NCI-H2107 treated with DMSO at 0.1 percent for 48 hours (cell line): ENCODE measurements at regions not wholly inside any gene's neighbourhood (a gene's known extent, or its start where the extent isn't known, plus 50 kb on each side); places are given as distances from the start of the nearest gene placed in this dataset.

Experiments
- DNase-seq: peaks from one replicate; lab custom pipeline; 2025; ENCODE audit not compliant: unreplicated experiment; lab: John Stamatoyannopoulos, UW

DNA sequence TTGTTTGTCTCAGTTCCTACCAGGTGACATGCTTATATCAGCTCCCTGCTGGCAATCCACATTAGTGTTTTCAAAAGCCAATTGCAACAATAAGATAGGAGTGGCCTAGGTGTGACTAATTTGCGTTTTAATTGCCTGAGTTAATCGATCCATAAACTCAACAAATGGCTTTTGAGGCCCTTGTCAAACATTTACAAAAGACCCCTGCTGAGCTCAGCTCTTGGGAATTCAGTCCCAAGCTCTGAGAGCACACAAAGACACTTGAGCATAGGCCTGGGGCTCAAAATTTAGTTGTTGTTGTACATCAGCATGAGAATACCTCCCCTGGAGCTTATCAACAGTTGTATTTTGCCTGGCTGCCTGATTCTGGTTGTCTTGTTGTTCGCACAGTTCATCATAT is 1134.4 kb upstream of the TSPY4 start:
- DNase-seq, result no peak

DNA sequence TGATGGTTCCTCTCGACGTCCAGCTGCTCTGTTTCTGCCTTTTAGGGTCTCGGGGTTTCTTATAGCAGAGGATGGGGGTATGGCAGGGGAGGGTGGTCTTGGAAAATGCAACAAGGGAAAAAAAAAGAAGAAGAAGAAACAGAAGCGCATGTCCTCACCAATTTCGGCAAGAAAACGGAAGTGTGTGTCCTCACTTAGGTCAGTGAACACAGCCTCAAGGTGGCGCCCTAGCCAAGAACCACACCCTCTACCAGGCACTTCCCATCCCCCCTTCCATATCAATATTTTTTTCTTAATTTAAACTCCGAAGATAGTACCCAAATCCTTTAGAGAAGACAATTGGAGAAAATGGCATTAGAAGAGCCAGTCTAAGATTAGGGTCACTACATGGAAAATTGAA is 1096.1 kb upstream of the TSPY4 start:
- DNase-seq, result no peak

DNA sequence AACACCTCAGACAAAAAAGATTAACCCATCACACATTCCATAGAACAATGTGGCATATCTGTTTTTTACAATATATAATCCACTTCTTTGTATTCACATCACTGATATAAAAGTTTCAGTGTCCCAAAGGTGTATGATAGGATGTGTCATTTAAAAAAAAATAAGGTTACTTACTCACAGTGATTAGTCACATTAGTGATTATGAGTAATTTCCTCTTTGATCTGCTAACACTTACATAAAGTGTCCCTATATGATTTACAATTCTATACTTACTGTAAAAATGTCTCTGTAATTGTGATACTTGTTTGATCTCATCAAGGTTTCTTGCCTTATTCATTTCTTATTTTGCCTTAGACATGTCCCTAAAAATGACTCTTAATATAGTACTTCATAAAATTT is 1063.5 kb upstream of the TSPY4 start:
- DNase-seq, result no peak

DNA sequence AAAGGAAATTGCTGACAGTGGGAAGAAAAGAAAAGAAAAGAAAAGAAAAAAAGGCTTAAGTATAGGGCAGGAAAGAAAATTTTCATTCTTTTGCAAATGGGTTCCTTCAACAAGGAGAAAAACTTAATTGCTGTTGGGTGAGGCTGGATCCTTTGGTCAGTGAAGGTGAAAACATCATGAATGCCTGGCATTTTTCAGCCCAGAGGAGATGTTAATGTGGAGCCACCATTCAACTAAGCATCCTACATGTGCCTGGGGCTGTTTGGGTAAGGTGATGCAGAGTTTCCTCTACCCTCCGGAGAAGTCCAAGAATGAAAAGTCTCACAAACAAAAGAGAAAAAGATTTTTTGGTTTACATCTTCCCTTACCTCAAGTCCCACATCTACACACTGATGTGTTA is 1032.2 kb upstream of the TSPY4 start:
- no peak for DNase-seq

DNA sequence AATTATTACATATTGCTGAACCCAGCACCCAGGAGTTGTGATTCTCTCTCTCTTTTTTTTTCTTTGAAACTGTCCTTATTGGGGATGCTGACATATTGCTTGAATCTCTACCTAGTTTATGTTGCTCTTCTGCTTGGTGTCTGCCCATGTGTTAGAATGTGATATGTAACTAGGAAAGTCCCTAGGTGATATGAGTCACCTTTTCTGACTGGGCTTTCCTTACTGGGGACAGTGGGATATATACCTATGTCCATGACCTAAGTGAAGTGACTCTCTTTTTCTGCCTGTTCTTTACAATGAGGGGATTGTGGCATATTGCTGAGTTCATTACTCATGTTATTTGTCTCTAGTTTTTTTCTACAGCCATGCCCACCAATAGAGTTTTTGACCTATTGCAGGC is 1013.2 kb upstream of the TSPY4 start:
- no peak for DNase-seq

DNA sequence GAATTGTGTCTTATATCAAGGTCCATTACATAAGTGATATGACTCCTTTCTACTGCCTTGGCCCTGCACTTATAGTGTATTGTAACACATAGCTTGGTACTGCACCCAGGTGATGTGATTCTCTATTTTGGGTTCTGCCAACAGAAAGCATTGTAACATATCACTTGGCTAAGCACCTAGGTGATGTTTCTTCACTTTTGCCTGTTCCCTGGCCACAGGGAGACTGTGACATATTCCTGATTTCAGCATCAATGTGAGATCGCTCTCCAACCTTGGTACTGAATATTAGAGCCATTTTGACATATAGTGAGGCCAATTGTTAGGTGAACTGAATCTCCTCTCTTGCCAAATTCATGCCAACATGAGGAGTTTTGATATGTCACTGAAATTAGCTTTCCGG is 1010.3 kb upstream of the TSPY4 start:
- no peak for DNase-seq

DNA sequence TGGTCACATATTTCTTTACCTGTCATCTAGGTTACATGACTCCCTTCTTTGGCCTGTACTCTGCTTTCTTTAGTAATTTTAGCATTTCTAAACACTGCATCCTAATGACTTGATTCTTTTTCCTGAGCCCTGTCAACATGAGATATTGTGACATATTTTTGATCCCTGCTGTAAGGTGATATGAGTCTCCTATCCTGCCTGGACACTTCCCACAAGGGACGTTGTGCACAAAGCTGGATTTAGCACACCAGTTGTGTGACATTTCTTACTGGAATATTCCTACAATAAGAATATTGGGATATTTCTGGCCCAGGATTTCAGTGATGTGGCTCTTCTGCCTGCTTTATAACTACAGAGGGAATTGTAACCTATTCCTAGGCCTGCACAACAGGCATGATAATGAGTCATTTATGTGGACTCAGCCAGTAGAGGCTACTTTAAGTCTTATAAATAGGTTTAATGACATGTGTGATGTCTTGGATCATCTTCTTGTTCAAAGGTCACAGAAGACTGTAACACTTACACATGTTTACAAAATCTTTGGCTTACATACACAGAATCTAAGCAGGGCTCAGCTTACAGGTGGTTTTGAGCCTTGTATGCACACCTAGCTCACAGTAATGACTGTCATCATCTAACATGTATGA is 1009.4 kb upstream of the TSPY4 start:
- no peak for DNase-seq

DNA sequence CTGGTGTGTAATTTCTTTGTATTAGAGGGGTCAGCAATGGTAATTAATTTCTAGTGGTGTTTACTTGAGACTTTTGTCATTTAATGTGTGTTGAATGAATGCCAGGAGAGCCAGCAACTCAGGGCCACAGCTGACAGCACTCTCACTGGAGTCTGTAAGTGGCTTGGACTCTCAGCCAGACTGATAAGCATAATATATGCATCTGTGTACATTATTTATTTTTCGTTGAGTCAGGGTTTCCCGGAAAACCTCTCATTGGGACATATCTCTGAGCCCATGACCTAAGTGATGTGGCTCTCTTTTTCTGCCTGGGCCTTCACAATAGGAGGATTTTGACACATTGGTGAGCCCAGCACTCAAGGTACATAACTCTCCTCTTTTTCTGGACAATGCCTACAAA is 1007.8 kb upstream of the TSPY4 start:
- DNase-seq, result no peak

DNA sequence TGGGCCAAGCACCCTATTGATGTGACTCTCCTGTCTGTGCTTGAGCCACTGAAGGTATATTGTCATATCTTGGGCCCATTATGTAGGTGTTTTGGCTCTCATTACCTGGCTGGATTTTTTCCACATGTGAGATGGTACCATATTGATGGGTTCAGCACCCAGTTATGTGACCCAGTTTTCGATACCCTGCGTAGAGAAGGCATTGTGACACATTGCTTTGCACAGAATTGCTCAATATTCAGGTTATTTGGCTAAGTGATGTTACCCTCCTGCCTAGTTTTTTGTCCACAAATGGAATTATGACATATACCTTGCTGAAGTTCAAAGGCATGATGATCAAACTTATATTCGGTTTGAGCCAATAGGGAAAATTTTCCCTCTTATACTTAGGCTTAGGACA is 1007.3 kb upstream of the TSPY4 start:
- DNase-seq, result no peak

DNA sequence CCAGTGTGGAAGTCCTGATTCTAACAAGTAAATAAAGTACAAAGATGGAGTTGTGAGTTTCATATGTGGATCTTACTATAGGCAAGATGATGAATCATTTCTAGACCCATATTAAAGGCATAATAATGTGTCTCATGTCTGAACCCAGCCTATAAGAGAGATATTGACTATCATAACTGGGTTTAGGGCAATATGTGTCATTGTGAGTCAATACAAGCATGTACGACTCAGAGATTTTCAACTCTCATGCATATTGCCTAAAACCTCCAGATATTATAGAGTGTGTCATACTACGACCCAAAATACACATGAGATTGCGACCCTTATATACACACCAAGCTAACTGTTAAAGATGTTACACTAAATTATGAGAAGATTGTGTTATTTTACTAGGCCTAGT is 1003.9 kb upstream of the TSPY4 start:
- no peak for DNase-seq

DNA sequence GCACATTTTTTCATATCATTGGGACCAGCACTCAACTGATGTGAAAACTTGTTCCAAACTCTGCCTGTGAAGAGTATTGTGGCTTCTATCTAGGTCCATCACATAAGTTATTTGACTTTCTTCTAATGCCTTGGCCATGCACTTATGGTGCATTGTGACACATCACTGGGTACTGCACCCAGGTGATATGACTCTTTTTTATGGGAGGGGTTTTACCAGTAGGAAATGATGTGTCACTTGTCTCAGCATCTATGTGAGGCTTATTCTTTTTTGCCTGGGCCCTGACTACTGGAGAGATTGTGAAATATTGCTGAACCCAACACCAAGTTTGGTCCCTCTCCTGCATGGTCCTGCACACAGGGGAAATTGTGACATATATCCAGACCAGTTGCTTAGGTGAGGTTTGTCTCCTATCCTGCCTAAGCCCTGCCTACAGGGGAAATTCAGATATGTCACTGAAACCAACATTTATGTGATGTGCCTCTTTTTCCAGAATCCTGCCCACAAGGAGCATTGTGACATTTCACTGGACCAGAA is 1001.9 kb upstream of the TSPY4 start:
- DNase-seq, result no peak

DNA sequence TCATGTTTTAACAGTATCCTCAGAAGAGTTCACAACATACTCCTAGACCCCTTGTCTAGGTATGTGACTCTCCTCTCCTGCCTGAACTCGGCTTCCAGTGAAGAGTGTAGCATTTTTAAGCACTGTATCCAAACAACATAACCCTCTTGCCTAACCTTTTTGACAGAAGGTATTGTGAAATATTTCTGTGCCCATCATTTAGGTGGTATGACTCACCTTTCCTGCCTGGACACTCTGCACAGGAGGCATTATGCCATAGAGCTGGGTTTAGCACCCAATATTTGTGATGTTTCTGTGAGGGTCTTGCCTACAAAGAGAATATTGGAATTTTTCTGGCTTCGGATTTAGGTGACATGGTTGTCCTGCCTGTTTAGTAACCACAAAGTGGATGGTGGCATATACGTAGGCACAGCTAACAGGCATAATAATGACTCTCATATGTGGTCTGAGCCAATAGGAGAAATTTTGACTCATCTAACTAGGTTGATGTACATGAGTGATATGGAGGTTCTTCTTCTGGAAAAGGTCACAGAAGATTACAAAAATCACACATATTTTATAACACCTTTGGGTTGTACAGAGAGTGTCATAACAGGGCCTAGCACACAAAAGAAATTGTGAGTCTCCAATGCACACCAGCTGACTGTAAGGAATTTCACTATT is 1001.0 kb upstream of the TSPY4 start:
- no peak for DNase-seq

DNA sequence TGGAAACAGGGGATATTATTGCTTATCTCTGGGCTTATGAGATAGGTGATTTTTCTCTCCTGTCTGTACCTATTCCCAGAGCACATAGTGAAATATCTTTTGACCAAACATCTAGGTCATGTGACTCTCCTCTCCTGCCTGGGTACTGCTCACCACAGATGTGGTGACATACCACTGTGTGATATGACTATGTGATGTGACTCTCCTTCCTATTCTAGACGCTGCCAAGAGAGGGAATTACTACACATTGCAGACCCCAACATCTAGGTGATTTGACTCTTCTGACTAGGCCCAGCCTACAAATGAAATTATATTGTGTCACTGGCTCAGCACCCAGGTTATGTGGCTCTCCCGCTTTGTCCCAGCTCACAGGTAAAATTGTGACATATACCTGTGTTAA is 996.3 kb upstream of the TSPY4 start:
- DNase-seq, result no peak

DNA sequence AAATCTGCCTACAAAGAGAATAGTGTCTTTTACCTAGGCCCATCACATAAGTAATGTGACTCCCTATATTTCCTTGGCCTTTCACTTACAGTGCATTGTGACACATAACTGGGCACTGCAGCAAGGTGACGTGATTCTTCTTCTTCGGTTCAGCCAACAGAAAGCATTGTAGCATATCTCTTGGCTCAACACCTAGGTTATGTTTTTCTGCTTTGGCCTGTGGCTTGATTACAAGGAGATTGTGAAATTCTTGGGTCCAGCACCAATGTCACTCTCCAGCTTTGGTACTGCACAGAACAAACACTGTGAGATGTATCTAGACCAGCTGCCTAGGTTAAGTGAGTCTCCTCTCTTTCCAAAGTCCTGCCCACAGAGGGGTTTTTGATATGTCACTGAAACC is 995.1 kb upstream of the TSPY4 start:
- DNase-seq, result no peak

DNA sequence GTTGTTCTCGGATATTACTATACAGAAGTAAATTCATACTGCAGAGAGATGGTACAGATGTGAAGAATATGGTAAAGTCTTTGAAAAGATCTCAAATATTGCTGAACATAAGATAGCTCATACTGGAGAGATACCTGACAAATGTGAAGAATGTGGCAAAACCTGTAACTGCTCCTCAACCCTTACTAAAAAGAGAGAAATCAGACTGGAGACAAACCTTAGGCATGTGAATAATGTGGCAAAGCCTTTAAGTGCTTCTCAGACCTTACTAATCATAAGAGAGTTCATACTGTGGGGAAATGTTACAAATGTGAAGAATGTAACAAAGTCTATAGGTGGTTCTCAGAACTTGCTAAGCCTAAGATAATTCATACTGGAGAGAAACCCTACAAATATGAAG is 986.0 kb upstream of the TSPY4 start:
- no peak for DNase-seq

DNA sequence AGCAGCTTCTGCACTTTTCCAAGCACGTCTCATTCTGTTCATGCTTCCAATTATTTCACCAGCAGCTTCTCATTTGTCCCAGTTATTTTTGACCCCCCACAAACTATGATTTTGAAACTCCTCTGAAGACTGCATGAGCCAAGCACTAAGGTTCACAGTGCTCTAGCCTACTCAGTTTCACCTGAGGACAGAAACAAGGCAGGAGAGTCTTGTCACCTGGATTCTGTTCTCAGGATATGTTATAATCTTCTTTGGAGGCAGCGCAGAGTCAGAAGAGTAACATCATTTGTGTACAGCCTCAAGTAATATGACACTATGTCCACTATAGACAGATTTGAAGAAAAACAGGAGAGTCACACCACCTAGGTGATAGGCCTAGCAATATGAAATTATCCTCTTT is 985.1 kb upstream of the TSPY4 start:
- no peak for DNase-seq

DNA sequence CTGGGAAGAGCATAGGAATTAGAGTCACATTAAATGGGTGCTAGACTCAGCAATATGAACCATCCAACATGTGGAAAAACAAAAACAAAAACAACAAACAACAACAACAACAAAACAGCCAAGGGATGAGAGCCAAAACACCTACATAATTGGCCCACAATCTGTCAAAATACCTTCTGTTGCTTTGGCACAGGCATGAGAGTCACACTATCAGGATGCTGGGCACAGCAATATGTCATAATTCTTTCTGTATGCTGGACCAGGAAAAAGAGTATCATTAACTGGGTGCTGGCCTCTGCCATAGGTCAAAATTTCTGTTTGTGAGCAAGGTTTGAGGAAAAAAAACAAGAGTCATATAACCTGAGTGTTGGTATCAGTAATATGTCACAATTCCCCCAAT is 979.1 kb upstream of the TSPY4 start:
- DNase-seq, result no peak

DNA sequence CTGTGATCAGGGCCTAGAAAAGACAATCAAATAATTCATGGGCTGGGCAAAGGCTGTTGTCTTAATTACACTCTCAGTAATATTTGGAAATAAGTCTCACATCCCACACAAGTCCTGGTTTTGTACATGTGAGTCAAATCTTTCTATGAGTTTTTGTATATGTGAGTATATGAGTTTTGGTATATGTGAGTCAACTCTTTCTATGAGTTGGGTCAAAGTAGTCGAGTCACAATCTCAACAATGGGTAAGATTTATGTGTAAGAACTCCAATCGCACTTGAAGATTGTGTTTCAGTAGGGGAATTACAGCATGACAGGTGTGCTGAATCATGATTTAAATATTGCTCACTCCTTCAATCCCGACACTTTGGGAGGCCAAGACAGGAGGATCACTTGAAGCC is 975.5 kb upstream of the TSPY4 start:
- no peak for DNase-seq

DNA sequence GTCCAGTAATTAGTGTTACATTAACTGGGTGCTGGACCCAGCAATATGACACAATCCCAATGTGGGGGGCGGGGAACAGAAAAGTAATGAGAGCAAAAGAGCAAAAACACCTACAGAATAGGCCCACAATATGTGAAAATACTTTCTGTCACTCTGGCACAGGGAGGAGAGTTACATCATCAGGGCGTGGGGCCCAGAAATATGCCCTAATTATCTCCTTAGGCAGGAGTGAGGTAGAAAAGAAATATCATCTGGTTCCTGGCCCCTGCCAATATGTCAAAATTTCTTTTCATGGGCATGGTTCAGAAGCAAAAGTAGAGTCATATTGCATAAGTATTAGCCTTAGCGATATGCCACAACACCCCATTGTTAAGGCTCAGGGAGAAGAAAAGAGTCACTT is 959.8 kb upstream of the TSPY4 start:
- DNase-seq, result no peak

DNA sequence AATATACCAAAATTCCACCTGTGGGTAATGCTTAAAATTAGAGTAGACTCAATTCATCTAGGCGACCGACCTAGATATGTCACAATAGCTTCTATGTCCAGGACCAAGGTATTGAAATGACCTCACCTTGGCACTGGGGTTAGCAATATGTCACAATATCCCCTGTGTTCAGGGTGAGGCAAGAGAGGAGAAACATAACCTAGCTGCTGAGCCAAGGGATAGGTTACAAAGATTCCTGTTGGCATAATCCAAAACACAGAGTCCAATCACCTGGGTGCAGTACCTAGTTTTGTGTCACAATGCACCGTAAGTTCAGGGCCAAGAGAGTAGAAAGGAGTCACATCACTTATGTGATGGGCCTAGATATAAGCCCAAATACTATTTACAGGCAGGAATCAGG is 957.5 kb upstream of the TSPY4 start:
- DNase-seq, result no peak

DNA sequence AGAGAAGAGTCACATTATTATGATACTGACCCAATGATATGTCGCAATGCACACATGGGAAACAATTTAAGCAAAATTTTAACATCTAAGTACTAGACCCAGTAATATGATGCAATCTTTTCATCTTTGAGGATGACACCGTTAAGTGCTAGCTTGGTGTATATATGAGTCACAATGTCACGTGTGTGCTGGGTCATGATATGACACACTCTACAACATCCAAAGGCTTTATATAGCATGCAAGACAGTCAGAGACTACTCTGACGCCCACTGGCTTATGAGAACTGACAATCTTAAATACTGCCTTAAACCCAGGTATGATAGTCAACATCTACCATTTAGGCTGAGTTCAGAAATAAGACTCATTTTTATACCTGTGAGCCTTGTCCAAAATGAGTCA is 955.8 kb upstream of the TSPY4 start:
- DNase-seq, result no peak

DNA sequence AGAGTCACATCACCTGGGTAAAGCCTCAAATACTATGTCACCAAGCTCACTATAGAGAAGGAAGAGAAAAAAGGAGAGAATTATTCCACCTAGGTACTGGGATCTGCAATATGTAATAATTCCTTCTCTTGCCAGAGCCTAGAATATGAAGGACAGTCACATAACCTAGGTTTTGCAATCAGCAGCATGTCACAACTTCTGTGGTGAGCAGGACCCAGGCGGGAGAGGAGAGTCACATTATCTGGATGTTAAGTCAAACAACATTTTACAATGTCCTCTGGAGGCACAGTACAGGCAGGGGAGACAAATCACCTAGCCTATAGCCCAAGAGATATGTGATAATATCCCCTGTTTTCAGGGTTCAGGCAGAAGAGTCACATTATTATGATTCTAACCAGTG is 951.2 kb upstream of the TSPY4 start:
- no peak for DNase-seq

DNA sequence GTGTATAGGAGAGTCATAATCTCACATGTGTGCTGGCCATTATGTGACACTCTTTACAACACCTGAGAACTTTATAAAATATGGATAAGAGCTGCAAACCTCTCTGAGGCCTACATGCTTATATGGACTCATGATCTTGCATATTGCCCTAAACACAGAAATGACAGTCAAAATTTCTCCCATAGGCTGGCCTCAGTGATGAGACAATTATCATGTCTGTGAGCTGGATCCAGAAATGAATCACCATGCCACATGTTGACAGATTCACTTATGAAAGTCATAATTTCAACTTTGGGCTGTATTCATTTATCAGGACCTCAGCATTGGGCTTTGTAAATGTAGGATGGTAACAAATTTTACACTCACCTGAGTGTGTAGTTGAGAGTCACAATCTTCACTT is 948.8 kb upstream of the TSPY4 start:
- DNase-seq, result no peak
